ENCODE measurements at regions not wholly inside any gene's neighbourhood (a gene's known extent, or its start where the extent isn't known, plus 50 kb on each side); places are given as distances from the start of the nearest gene placed in this dataset.

DNA sequence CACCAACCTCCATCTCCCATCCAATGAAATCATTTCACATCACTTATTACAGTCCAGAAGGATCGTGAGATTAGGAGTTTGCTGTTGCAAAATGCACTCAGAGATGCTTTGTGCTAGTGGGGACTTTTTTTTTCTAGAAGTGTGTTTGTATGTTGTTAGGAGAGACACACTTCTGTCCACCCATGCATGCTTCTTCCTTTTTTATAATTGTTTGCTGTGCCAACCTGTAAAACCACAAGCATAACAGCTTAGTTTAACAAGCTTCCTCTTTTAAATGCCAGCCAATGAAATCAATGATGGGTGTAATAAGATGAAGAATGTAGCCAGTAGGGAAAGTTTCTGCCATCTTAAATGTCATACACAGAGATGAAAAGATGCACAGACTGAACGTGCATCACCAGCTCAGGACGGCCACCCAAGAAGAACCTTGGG, 305.6 kb upstream of the STT3B start:
- no peak overlapping the region for H3K27ac ChIP-seq
- no peak for DNase-seq
- no peaks in the 10 kb centered on the region for H3K9me3 ChIP-seq
- no peak overlapping the region for H3K4me3 ChIP-seq
- no peaks in the 10 kb centered on the region for H3K36me3 ChIP-seq
- intact Hi-C loops (cut with DNase I; ENCODE audit: low total_unique reads), result no loop called here
- TF ChIP-seq, protein P1, sequence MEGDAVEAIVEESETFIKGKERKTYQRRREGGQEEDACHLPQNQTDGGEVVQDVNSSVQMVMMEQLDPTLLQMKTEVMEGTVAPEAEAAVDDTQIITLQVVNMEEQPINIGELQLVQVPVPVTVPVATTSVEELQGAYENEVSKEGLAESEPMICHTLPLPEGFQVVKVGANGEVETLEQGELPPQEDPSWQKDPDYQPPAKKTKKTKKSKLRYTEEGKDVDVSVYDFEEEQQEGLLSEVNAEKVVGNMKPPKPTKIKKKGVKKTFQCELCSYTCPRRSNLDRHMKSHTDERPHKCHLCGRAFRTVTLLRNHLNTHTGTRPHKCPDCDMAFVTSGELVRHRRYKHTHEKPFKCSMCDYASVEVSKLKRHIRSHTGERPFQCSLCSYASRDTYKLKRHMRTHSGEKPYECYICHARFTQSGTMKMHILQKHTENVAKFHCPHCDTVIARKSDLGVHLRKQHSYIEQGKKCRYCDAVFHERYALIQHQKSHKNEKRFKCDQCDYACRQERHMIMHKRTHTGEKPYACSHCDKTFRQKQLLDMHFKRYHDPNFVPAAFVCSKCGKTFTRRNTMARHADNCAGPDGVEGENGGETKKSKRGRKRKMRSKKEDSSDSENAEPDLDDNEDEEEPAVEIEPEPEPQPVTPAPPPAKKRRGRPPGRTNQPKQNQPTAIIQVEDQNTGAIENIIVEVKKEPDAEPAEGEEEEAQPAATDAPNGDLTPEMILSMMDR (IDR thresholded peaks at IDR 0.05), result no peak
- H3K27me3 ChIP-seq, result no peaks in the 10 kb centered on the region
- peaks cover 0 to 4% (median 0%) of the 10 kb centered on the region in 4 donors for H3K4me1 ChIP-seq

DNA sequence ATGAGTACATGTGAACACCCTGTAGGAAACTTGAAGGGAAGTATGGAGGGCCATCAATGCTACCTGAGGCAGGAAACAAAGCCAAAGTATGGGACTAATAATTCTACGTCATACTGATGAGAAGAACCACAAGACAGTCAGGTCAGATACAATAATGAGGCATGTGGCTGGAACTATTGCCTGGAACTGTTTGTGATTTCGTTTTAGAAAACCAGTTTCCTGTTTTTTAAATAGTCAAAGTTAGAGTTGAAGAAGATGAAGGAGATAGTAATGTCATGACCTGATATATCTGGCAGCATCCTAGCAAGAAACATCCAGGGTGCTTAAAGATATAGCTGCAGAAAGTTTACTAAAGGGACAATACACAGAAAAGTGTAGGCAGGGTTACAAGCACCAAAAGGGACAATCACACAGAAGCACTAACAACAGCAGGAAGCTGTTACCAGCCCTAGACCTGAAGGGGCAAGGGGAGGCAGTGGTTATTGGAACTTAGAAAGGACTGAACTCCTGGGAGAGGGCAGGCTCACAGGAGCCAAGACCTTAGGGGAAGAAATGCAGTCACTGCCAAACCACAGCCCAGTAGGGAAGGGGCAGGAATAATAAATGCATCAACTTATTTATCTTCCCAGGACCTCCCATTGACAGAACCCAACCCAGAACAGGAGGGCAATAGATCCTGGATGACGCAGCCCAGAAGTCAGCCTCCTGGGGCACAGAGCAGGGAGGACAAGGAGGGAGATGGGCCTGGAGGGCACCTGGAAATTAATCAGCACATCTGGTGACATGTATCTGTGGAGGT, 302.1 kb upstream of the STT3B start:
- Histone ChIP-seq H3K4me3 (no peak overlapping the region), H3K36me3 (no peaks in the 10 kb centered on the region), H3K4me1 (no peaks in the 10 kb centered on the region), H3K9me3 (no peaks in the 10 kb centered on the region), H3K27ac (no peak overlapping the region), H3K27me3 (no peaks in the 10 kb centered on the region)
- TF ChIP-seq, protein P1 (IDR thresholded peaks at IDR 0.05), result no peak
- intact Hi-C loops (cut with DNase I; ENCODE audit: low total_unique reads), result no loop called here
- no peak for DNase-seq

DNA sequence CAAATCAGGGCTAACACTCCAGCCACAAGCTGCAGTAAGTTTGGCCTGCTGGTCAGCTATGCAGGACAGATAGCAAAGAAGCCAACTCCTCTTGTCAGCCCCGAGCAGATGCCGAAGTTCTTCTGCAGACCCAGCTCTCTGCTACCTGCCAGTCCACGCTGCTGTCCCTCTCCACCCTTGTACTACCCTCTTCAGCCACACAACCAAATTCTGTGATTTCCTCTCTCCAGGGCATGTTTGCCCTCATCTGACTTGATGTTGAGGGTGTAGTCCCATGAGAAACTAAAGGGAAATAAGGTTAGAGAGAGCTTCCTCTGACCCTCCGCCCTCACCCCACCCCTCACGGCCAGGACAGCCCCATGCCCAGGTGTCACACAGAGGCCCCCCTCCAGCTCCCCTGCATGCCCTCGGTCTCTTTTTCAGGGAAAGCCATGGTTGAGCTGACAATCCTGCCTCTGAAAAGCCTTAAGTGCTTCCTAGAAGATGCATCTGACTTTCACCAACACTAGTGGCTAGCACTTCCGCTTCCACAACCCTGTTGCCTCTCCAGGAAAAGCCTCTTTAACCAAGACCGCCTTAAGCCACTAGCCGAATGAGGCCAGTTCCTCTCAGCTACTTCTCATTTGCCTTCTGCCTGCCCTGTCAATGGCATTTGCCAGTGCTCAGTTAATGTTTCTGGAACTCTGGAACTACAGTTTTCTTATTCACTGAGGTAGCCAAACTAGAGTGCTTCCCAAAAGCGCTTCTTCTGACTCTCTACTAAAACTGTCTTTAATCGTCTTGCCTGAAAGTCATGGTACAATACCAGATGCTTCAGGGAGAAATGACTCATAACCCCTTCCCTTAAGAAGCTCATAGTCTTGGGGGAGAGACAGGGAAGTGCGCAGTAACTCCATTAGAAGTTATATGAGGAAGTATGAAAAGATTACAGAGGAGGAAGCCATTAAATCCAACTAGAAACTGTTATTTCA, 300.4 kb upstream of the STT3B start:
- H3K9me3 ChIP-seq, result no peaks in the 10 kb centered on the region
- no peaks in the 10 kb centered on the region for H3K27me3 ChIP-seq
- H3K4me3 ChIP-seq, result no peak overlapping the region
- intact Hi-C loops (cut with DNase I; ENCODE audit: low total_unique reads), result no loop called here
- DNase-seq, result peak in 1 of 2 donors; percentile 36
- no peaks in the 10 kb centered on the region for H3K36me3 ChIP-seq
- TF ChIP-seq, protein P1 (IDR thresholded peaks at IDR 0.05), result no peak
- no peaks in the 10 kb centered on the region for H3K4me1 ChIP-seq
- H3K27ac ChIP-seq, result no peak overlapping the region

DNA sequence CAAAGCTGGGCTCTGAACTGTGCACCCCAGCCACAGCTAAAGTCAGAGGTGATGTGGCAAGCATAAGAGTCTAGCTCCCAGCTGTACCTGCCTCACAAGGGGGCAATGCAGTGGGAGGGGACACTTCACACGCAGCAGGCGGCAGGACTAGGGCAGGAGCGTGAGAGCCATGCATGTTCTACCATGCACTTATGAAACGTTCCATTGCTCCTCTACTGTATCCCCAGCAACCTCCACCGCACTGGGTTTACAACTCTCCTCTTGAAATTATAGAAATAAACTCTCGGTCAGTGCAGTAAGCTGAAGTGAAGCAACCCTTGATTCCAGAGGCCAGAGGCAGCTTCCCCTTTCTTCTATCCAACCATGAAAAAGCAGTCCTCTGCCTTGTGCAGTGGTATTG, 298.6 kb upstream of the STT3B start:
- H3K9me3 ChIP-seq, result no peaks in the 10 kb centered on the region
- H3K27ac ChIP-seq, result no peak overlapping the region
- H3K36me3 ChIP-seq, result no peaks in the 10 kb centered on the region
- TF ChIP-seq, protein P1 (IDR thresholded peaks at IDR 0.05), result no peak
- no peak overlapping the region for H3K4me3 ChIP-seq
- peaks cover 0 to 6% (median 0%) of the 10 kb centered on the region in 4 donors for H3K4me1 ChIP-seq
- no peaks in the 10 kb centered on the region for H3K27me3 ChIP-seq
- DNase-seq, result peak in 1 of 2 donors; percentile 26
- intact Hi-C loops (cut with DNase I; ENCODE audit: low total_unique reads), result no loop called here

DNA sequence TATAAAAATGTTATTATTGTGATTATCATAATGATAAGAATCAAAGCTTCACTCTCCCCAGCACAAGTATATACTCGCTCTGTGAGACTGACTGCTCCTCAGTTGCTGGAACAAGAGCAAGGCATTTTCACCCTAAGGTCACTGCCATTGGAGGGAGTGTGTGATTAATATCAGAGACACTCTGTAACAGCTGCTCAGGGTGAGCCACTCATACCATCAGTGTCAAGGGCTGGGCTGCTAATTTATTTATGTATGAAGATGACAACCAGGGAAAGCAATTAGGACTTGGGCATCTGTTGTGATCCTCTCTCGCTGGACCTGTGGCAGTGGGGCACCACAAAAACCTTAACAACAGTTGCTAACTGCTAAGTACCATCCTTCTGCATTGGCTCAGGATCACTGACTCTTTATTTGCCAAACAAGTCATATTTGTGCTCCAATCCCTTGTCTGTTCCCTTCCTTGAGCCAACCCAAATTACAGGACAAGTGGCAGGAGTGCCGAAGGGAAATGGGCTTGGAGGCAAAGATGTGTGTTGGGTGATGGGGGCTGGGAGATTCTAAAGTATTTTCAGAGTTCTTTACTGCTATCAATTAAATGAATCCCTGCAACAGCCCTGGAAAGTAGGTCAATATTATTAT, 297.5 kb upstream of the STT3B start:
- no peaks in the 10 kb centered on the region for H3K9me3 ChIP-seq
- TF ChIP-seq, protein P1 (IDR thresholded peaks at IDR 0.05), result no peak
- peaks cover 0 to 6% (median 0%) of the 10 kb centered on the region in 4 donors for H3K4me1 ChIP-seq
- intact Hi-C loops (cut with DNase I; ENCODE audit: low total_unique reads), result no loop called here
- H3K4me3 ChIP-seq, result no peak overlapping the region
- H3K27me3 ChIP-seq, result no peaks in the 10 kb centered on the region
- H3K36me3 ChIP-seq, result no peaks in the 10 kb centered on the region
- DNase-seq, result no peak
- H3K27ac ChIP-seq, result no peak overlapping the region
